AG09309 (cell line): ENCODE measurements at regions not wholly inside any gene's neighbourhood (a gene's known extent, or its start where the extent isn't known, plus 50 kb on each side); places are given as distances from the start of the nearest gene placed in this dataset.

Source experiments
- DNase-seq: peaks from one replicate; pipeline ENCODE4 v3.0.0-alpha.2; 2010; ENCODE audit warnings: low read depth
- H3K4me3 ChIP-seq: 2 replicates; pipeline ENCODE4 v1.5.1; 2011; ENCODE audit warnings: mild to moderate bottlenecking, low read depth, low read length, moderate library complexity; ENCODE audit not compliant: control insufficient read depth
- TF ChIP-seq, protein P1 (sequence below): IDR thresholded peaks from 2 replicates; pipeline ENCODE4 v1.5.1; 2011; ENCODE audit warnings: mild to moderate bottlenecking, low read depth, low read length, inconsistent platforms; ENCODE audit not compliant: insufficient read depth, control insufficient read depth; ENCODE audit errors: missing control alignments

GRCh38 chr7:136053689-136054485, 76.7 kb upstream of the MTPN start:
- TF ChIP-seq, protein P1, sequence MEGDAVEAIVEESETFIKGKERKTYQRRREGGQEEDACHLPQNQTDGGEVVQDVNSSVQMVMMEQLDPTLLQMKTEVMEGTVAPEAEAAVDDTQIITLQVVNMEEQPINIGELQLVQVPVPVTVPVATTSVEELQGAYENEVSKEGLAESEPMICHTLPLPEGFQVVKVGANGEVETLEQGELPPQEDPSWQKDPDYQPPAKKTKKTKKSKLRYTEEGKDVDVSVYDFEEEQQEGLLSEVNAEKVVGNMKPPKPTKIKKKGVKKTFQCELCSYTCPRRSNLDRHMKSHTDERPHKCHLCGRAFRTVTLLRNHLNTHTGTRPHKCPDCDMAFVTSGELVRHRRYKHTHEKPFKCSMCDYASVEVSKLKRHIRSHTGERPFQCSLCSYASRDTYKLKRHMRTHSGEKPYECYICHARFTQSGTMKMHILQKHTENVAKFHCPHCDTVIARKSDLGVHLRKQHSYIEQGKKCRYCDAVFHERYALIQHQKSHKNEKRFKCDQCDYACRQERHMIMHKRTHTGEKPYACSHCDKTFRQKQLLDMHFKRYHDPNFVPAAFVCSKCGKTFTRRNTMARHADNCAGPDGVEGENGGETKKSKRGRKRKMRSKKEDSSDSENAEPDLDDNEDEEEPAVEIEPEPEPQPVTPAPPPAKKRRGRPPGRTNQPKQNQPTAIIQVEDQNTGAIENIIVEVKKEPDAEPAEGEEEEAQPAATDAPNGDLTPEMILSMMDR, result no peak
- no peak overlapping the region for H3K4me3 ChIP-seq

DNA sequence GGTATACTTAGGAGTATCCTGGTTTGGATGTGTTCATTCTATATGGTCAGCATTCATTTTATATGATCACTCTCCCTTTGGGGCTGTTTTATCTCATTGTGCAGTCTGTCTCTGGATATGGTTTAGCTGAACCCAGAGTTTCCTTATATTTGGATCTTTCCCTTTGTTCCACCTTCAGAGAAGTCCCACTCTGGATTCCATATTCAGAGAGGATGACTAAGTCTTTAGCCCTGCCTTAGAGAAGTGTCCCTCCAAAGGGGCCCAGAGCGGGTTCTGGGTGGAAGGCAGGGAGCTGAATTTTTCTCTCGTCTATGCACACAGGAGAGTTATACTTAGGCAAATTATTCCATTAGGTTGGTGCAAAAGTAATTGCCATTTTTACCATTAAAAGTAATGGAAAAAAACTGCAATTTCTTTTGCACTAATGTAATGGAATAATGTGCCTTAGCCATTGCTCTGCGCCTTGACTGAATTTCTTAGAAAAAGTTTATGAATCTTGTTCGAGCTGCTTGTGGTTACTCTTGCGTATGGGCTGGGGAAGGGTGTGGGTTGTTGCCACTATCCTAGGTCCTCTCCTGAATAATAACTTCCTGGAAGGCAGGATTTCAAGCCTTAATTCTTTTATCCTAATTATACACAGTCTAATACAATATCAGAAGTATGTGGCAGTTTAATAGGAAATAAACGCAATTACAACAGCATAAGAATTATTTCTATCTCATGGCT, 74.2 kb upstream of the MTPN start:
- no peak for DNase-seq
- H3K4me3 ChIP-seq, result no peak overlapping the region
- TF ChIP-seq, protein P1, result no peak

More at GRCh38 chr7:136053689-136054485, 76.7 kb upstream of the MTPN start:
- DNase-seq, result no peak

DNA sequence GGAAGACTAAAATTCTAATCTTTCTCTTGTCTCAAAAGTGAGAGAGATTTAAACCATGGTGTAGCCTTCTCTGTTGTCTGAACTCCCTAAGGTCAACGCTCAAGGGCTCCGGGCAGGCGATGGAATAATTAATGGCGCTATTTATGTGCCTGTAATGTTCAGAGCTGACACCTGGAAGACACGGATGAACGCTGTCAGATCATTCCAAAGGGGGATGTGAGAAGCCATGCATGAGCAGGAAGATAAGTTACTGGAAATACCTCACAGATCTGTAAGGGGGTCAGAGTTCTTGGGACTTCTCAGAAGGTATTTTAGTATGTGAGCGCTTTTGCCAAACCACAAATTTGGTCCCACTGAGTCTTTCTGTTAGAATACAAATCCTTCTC, 73.3 kb upstream of the MTPN start:
- DNase-seq, result no peak
- TF ChIP-seq, protein P1, result no peak

GRCh38 chr7:136049818-136050461, 72.8 kb upstream of the MTPN start:
- no peak for DNase-seq
- TF ChIP-seq, protein P1, result no peak
- H3K4me3 ChIP-seq, result no peak overlapping the region

More for the DNA sequence above, 73.3 kb upstream of the MTPN start:
- no peak overlapping the region for H3K4me3 ChIP-seq

DNA sequence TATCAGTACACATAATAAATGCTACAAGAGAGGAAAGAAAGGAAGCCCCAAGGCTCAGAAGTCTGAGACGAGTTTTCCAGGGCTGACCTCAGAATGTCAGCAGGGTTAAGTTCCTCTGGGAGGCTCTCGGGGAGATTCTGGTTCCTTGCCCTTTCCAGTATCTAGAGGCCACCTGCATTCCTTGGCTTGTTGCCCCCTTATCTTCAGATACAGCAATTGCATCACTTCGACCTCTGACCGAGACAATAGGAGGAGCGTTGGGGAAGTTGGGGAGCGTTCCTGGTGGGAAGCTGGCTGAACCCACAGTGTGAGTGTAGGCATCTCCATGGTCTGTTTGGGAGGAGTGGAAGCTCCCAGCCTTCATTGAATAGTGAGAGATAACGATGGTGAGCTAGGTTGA, 72.0 kb upstream of the MTPN start:
- TF ChIP-seq, protein P1, result no peak
- no peak for DNase-seq

GRCh38 chr7:136046548-136046947, 69.4 kb upstream of the MTPN start:
- no peak for DNase-seq
- no peak overlapping the region for H3K4me3 ChIP-seq
- TF ChIP-seq, protein P1, result no peak

More for the DNA sequence above, 72.0 kb upstream of the MTPN start:
- no peak overlapping the region for H3K4me3 ChIP-seq
